OCI-LY1 (cell line): ENCODE measurements at regions not wholly inside any gene's neighbourhood (a gene's known extent, or its start where the extent isn't known, plus 50 kb on each side); places are given as distances from the start of the nearest gene placed in this dataset.
"Not testable (repeated sequence)": the region's sequence is repeated elsewhere in the genome, so short reads cannot be mapped to it uniquely, and the experiment has no call there.

Experiments used
- H2AFZ ChIP-seq: fragments of 200-600 bp; sonication (generic), shearing (Covaris generic); 2 replicates; pipeline ENCODE4 v1.6.0; 2014; ENCODE audit warnings: antibody characterized with exemption, mild to moderate bottlenecking, low read length
- H3F3A ChIP-seq: fragments of 200-600 bp; sonication (generic), shearing (Covaris generic); 2 replicates; pipeline ENCODE4 v1.6.0; 2014; ENCODE audit warnings: mild to moderate bottlenecking, antibody characterized with exemption, low read length, moderate library complexity; ENCODE audit not compliant: insufficient read depth
- H3K27ac ChIP-seq: fragments of 200-600 bp; sonication (generic); 2 replicates; pipeline ENCODE4 v1.5.1; 2014; ENCODE audit warnings: low read length, mixed run types, mild to moderate bottlenecking, low read depth; ENCODE audit not compliant: poor library complexity, severe bottlenecking
- H3K27me3 ChIP-seq: fragments of 200-600 bp; sonication (generic); 2 replicates; pipeline ENCODE4 v1.6.0; 2014; ENCODE audit warnings: antibody characterized with exemption, mild to moderate bottlenecking, low read length, moderate library complexity; ENCODE audit not compliant: insufficient read depth
- H3K36me3 ChIP-seq: fragments of 200-600 bp; sonication (generic); 2 replicates; pipeline ENCODE4 v1.6.1; 2014; ENCODE audit warnings: mild to moderate bottlenecking, antibody characterized with exemption, low read length, moderate library complexity, mixed read lengths; ENCODE audit not compliant: insufficient read depth
- H3K4me1 ChIP-seq: fragments of 200-600 bp; sonication (generic); 2 replicates; pipeline ENCODE4 v1.5.1; 2014; ENCODE audit warnings: mild to moderate bottlenecking, low read length, moderate library complexity; ENCODE audit not compliant: insufficient read depth, severe bottlenecking
- H3K4me2 ChIP-seq: fragments of 200-600 bp; sonication (generic), shearing (Covaris generic); 2 replicates; pipeline ENCODE4 v1.6.1; 2014; ENCODE audit warnings: low read length
- H3K4me3 ChIP-seq: fragments of 200-600 bp; sonication (generic); 2 replicates; pipeline ENCODE4 v1.5.1; 2014; ENCODE audit warnings: low read length, low read depth, mild to moderate bottlenecking, mixed read lengths; ENCODE audit not compliant: poor library complexity, severe bottlenecking
- H3K79me2 ChIP-seq: fragments of 200-600 bp; shearing (Covaris generic); 2 replicates; pipeline ENCODE4 v1.6.1; 2016; ENCODE audit warnings: mixed run types, low read length, mixed read lengths; ENCODE audit not compliant: insufficient read depth
- H3K9ac ChIP-seq: fragments of 200-600 bp; sonication (generic), shearing (Covaris generic); 2 replicates; pipeline ENCODE4 v1.6.1; 2014; ENCODE audit warnings: mild to moderate bottlenecking, low read length, mixed read lengths
- H3K9me2 ChIP-seq: fragments of 200-600 bp; sonication (generic), shearing (Covaris generic); 2 replicates; pipeline ENCODE4 v1.6.1; 2014; ENCODE audit warnings: low read depth, mild to moderate bottlenecking, low read length, mixed read lengths
- H3K9me3 ChIP-seq: fragments of 200-600 bp; shearing (Covaris generic); 2 replicates; pipeline ENCODE4 v1.6.1; 2014; ENCODE audit warnings: low read length, mixed read lengths
- H4K20me1 ChIP-seq: fragments of 200-600 bp; sonication (generic), shearing (Covaris generic); 2 replicates; pipeline ENCODE4 v1.6.0; 2016; ENCODE audit warnings: mild to moderate bottlenecking, low read length; ENCODE audit not compliant: insufficient read depth
- EZH2 ChIP-seq: fragments of 200-600 bp; sonication (generic), shearing (Covaris generic); IDR thresholded peaks from 2 replicates; pipeline ENCODE4 v1.8.0; 2017; ENCODE audit warnings: borderline replicate concordance, mixed run types, mild to moderate bottlenecking, antibody characterized with exemption, low read length, moderate library complexity, mixed read lengths
- TF ChIP-seq, protein P1 (sequence below): fragments of 200-600 bp; sonication (generic), shearing (Covaris generic); IDR thresholded peaks from 2 replicates; pipeline ENCODE4 v1.5.1; 2017; ENCODE audit warnings: mild to moderate bottlenecking, antibody characterized with exemption, low read length, moderate library complexity, mixed read lengths

- no peak for TF ChIP-seq EZH2
- TF ChIP-seq, protein P1, sequence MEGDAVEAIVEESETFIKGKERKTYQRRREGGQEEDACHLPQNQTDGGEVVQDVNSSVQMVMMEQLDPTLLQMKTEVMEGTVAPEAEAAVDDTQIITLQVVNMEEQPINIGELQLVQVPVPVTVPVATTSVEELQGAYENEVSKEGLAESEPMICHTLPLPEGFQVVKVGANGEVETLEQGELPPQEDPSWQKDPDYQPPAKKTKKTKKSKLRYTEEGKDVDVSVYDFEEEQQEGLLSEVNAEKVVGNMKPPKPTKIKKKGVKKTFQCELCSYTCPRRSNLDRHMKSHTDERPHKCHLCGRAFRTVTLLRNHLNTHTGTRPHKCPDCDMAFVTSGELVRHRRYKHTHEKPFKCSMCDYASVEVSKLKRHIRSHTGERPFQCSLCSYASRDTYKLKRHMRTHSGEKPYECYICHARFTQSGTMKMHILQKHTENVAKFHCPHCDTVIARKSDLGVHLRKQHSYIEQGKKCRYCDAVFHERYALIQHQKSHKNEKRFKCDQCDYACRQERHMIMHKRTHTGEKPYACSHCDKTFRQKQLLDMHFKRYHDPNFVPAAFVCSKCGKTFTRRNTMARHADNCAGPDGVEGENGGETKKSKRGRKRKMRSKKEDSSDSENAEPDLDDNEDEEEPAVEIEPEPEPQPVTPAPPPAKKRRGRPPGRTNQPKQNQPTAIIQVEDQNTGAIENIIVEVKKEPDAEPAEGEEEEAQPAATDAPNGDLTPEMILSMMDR: no peak
- H2AFZ ChIP-seq: no peak overlapping the region
Observed at GRCh38 chr3:87792198-87792533, 266.6 kb downstream of the CGGBP1 start.

GRCh38 chr3:87791248-87792027, 267.4 kb downstream of the CGGBP1 start:
- H2AFZ ChIP-seq: no peak overlapping the region
- H3K9me3 ChIP-seq: no peaks in the 10 kb centered on the region
- no peaks in the 10 kb centered on the region for H3K36me3 ChIP-seq
- no peak for TF ChIP-seq EZH2
- TF ChIP-seq, protein P1: no peak
- H3K4me3 ChIP-seq: no peak overlapping the region
- no peaks in the 10 kb centered on the region for H3K4me1 ChIP-seq
- no peaks in the 10 kb centered on the region for H3F3A ChIP-seq
- no peak overlapping the region for H3K9ac ChIP-seq
- no peaks in the 10 kb centered on the region for H3K9me2 ChIP-seq
- no peaks in the 10 kb centered on the region for H3K79me2 ChIP-seq
- H4K20me1 ChIP-seq: no peaks in the 10 kb centered on the region
- H3K27me3 ChIP-seq: no peaks in the 10 kb centered on the region
- H3K27ac ChIP-seq: no peak overlapping the region
- H3K4me2 ChIP-seq: no peak overlapping the region

More at GRCh38 chr3:87792198-87792533, 266.6 kb downstream of the CGGBP1 start:
- no peaks in the 10 kb centered on the region for H3K79me2 ChIP-seq
- no peaks in the 10 kb centered on the region for H3K36me3 ChIP-seq
- no peak overlapping the region for H3K4me2 ChIP-seq
- H3K4me1 ChIP-seq: no peaks in the 10 kb centered on the region
- no peaks in the 10 kb centered on the region for H3K9me3 ChIP-seq
- no peaks in the 10 kb centered on the region for H4K20me1 ChIP-seq
- H3K9ac ChIP-seq: no peak overlapping the region
- H3K27me3 ChIP-seq: no peaks in the 10 kb centered on the region
- no peaks in the 10 kb centered on the region for H3F3A ChIP-seq
- no peaks in the 10 kb centered on the region for H3K9me2 ChIP-seq
- no peak overlapping the region for H3K27ac ChIP-seq
- H3K4me3 ChIP-seq: no peak overlapping the region

DNA sequence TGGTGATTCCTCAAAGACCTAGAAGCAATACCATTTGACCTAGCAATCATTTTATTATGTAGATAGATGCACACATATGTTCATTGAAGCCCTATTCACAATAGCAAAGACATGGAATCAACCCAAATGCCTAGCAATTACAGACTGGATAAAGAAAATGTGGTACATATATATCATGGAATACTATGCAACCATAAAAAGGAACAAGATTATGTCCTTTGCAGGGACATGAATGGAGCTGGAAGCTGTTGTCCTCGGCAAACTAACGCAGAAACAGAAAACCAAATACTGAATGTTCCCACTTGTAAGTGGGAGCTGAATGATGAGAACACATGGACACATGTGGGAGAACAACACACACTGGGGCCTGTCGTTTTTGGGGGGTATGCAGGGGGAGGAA, 269.8 kb downstream of the CGGBP1 start:
- H3K36me3 ChIP-seq, H3K4me2 ChIP-seq, H3K27me3 ChIP-seq, H3K9me3 ChIP-seq, H4K20me1 ChIP-seq, H3K9me2 ChIP-seq, H3F3A ChIP-seq, H2AFZ ChIP-seq, H3K4me3 ChIP-seq, H3K9ac ChIP-seq, H3K79me2 ChIP-seq, H3K27ac ChIP-seq, H3K4me1 ChIP-seq: not testable (repeated sequence)

DNA sequence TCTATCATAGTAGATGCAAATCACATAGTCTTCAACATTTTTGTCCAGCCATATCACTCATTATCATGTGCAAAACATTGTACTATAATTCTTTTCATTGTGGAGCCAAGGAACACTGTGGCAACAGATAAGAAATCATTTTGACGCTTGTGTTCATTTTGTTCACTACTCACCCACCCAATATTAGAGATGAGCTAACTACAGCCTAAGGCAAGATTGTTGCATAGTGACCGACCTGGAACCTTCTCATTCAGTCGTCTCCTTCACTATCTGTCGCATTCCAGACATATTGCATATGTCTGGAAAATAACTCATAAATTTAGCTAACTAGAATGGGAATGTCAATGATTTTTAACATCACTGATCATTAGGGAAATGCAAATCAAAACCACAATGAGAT, 270.3 kb downstream of the CGGBP1 start:
- H3K9me2 ChIP-seq: no peaks in the 10 kb centered on the region
- no peak overlapping the region for H2AFZ ChIP-seq
- no peaks in the 10 kb centered on the region for H3K4me1 ChIP-seq
- H3K4me3 ChIP-seq: no peak overlapping the region
- no peaks in the 10 kb centered on the region for H3K9me3 ChIP-seq
- no peak overlapping the region for H3K9ac ChIP-seq
- no peaks in the 10 kb centered on the region for H3K27me3 ChIP-seq
- TF ChIP-seq, protein P1: no peak
- no peak for TF ChIP-seq EZH2
- no peak overlapping the region for H3K4me2 ChIP-seq
- H4K20me1 ChIP-seq: no peaks in the 10 kb centered on the region
- H3K79me2 ChIP-seq: no peaks in the 10 kb centered on the region
- H3F3A ChIP-seq: no peaks in the 10 kb centered on the region
- H3K36me3 ChIP-seq: no peaks in the 10 kb centered on the region
- H3K27ac ChIP-seq: no peak overlapping the region
